GM12878 (cell line): ENCODE measurements at regions not wholly inside any gene's neighbourhood (a gene's known extent, or its start where the extent isn't known, plus 50 kb on each side); places are given as distances from the start of the nearest gene placed in this dataset.
A peak's percentile ranks its signal among the peaks of the same experiment; 100 is the strongest.

Experiments
- BCL3 ChIP-seq: IDR thresholded peaks from 2 replicates; pipeline ENCODE4 v1.6.1; 2011; ENCODE audit warnings: borderline replicate concordance, low read depth, mild to moderate bottlenecking, moderate library complexity, low read length; ENCODE audit not compliant: insufficient read depth, poor library complexity, severe bottlenecking
- BHLHE40 ChIP-seq, 2 experiments: fragments of 450-650 bp in 1 of 2; IDR thresholded peaks; 2 replicates each; pipeline ENCODE4 v1.6.1; 2011 to 2017; ENCODE audit warnings: low read depth in 2 of 2, borderline replicate concordance in 1 of 2, improper control_type of control experiment in 1 of 2, low read length in 1 of 2, mild to moderate bottlenecking in 1 of 2
- CHD2 ChIP-seq: IDR thresholded peaks from 2 replicates; pipeline ENCODE4 v1.6.1; 2011; ENCODE audit warnings: low read depth, low read length, improper control_type of control experiment, borderline replicate concordance
- E2F4 ChIP-seq: IDR thresholded peaks from 2 replicates; pipeline ENCODE4 v1.6.1; 2012; ENCODE audit warnings: low read depth, low read length, improper control_type of control experiment
- HDAC2 ChIP-seq: fragments of 200-600 bp; sonication (generic); IDR thresholded peaks from 2 replicates; pipeline ENCODE4 v1.6.1; 2017
- IKZF1 ChIP-seq: fragments of 450-650 bp; conservative IDR thresholded peaks from 2 replicates; pipeline ENCODE4 v1.6.1; 2017; ENCODE audit warnings: antibody characterized with exemption, mild to moderate bottlenecking
- IRF4 ChIP-seq: IDR thresholded peaks from 2 replicates; pipeline ENCODE4 v1.6.1; 2011; ENCODE audit warnings: low read depth, low read length
- KAT2A ChIP-seq: conservative IDR thresholded peaks from 2 replicates; pipeline ENCODE4 v1.6.1; 2011; ENCODE audit warnings: low read depth, low read length; ENCODE audit not compliant: control insufficient read depth
- PAX5 ChIP-seq: IDR thresholded peaks from 2 replicates; pipeline ENCODE4 v1.6.1; 2011; ENCODE audit warnings: low read depth, low read length, borderline replicate concordance
- PAX8 ChIP-seq: fragments of 450-650 bp; IDR thresholded peaks from 2 replicates; pipeline ENCODE4 v1.6.1; 2017; ENCODE audit warnings: mild to moderate bottlenecking, moderate library complexity
- PML ChIP-seq: IDR thresholded peaks from 2 replicates; pipeline ENCODE4 v1.6.1; 2012; ENCODE audit warnings: low read length, inconsistent platforms
- RAD21 ChIP-seq: IDR thresholded peaks from 2 replicates; pipeline ENCODE4 v1.6.1; 2011; ENCODE audit warnings: mild to moderate bottlenecking, low read depth, low read length, moderate library complexity; ENCODE audit not compliant: insufficient read depth
- SIN3A ChIP-seq: IDR thresholded peaks from 2 replicates; pipeline ENCODE4 v1.6.1; 2012; ENCODE audit warnings: low read depth, low read length, improper control_type of control experiment
- SIX5 ChIP-seq: IDR thresholded peaks from 2 replicates; pipeline ENCODE4 v1.6.1; 2011; ENCODE audit warnings: mild to moderate bottlenecking, low read depth, low read length, moderate library complexity; ENCODE audit not compliant: severe bottlenecking
- SMARCA5 ChIP-seq: fragments of 450-650 bp; IDR thresholded peaks from 2 replicates; pipeline ENCODE4 v1.6.1; 2017; ENCODE audit warnings: mild to moderate bottlenecking
- SRF ChIP-seq, 2 experiments: IDR thresholded peaks; 2 replicates each; pipeline ENCODE4 v1.6.1; 2011; ENCODE audit warnings: low read depth in 2 of 2, low read length in 2 of 2, mild to moderate bottlenecking in 1 of 2, moderate library complexity in 1 of 2
- YY1 ChIP-seq: IDR thresholded peaks from 2 replicates; pipeline ENCODE4 v1.6.1; 2011; ENCODE audit warnings: low read depth, mild to moderate bottlenecking, low read length
- ZBTB33 ChIP-seq: fragments of 450-650 bp; IDR thresholded peaks from 2 replicates; pipeline ENCODE4 v1.6.1; 2017; ENCODE audit warnings: mild to moderate bottlenecking
- TF ChIP-seq, protein P1 (sequence below): fragments of 450-650 bp; IDR thresholded peaks from 2 replicates; pipeline ENCODE4 v1.6.1; 2017; ENCODE audit warnings: low read depth, mild to moderate bottlenecking, moderate library complexity

- no peak for TF ChIP-seq E2F4
- no peak for TF ChIP-seq PML
- TF ChIP-seq PAX5 = no peak
- TF ChIP-seq RAD21 = peak; percentile 58
- TF ChIP-seq BHLHE40 (IDR thresholded peaks at IDR 0.05; ENCODE audit: borderline replicate concordance in 1 of 2, low read depth in 2 of 2, low read length in 1 of 2) = no peak
- no peak for TF ChIP-seq PAX8
- TF ChIP-seq SMARCA5 = no peak
- no peak for TF ChIP-seq IRF4
- TF ChIP-seq BCL3 = no peak
- no peak for TF ChIP-seq SRF (IDR thresholded peaks at IDR 0.05; ENCODE audit: low read depth in 2 of 2, low read length in 2 of 2)
- no peak for TF ChIP-seq SIX5
- no peak for TF ChIP-seq CHD2
- peak; percentile 70 for TF ChIP-seq IKZF1
- TF ChIP-seq, protein P1, sequence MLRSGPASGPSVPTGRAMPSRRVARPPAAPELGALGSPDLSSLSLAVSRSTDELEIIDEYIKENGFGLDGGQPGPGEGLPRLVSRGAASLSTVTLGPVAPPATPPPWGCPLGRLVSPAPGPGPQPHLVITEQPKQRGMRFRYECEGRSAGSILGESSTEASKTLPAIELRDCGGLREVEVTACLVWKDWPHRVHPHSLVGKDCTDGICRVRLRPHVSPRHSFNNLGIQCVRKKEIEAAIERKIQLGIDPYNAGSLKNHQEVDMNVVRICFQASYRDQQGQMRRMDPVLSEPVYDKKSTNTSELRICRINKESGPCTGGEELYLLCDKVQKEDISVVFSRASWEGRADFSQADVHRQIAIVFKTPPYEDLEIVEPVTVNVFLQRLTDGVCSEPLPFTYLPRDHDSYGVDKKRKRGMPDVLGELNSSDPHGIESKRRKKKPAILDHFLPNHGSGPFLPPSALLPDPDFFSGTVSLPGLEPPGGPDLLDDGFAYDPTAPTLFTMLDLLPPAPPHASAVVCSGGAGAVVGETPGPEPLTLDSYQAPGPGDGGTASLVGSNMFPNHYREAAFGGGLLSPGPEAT = no peak
- no peak for TF ChIP-seq HDAC2
- no peak for TF ChIP-seq SIN3A
- TF ChIP-seq ZBTB33 = no peak
- TF ChIP-seq YY1 = peak; percentile 44; the same call in 1 of the 2 replicates
- TF ChIP-seq KAT2A = no peak
Measured at GRCh38 chrX:55907968-55908607, 190.5 kb downstream of the RRAGB start (continued).
